GM08714 (cell line): ENCODE measurements at regions not wholly inside any gene's neighbourhood (a gene's known extent, or its start where the extent isn't known, plus 50 kb on each side); places are given as distances from the start of the nearest gene placed in this dataset.
"Not testable (repeated sequence)": the region's sequence is repeated elsewhere in the genome, so short reads cannot be mapped to it uniquely, and the experiment has no call there.

ENCODE experiments used
- H3K4me3 ChIP-seq: fragments of 200-500 bp; sonication (Bioruptor generic); 2 replicates; pipeline ENCODE4 v1.5.1; 2014; ENCODE audit warnings: mild to moderate bottlenecking, low read length, inconsistent platforms
- ZNF274 ChIP-seq: IDR thresholded peaks from 2 replicates; pipeline ENCODE4 v1.6.1; 2012; ENCODE audit warnings: mild to moderate bottlenecking, low read depth, low read length

- no peak for TF ChIP-seq ZNF274
- H3K4me3 ChIP-seq = no peak overlapping the region
These were observed 512.8 kb upstream of the CITED2 start for GRCh38 chr6:139887275-139887674.

GRCh38 chr6:139886396-139886795 is 511.9 kb upstream of the CITED2 start:
- no peak for TF ChIP-seq ZNF274
- no peak overlapping the region for H3K4me3 ChIP-seq

DNA sequence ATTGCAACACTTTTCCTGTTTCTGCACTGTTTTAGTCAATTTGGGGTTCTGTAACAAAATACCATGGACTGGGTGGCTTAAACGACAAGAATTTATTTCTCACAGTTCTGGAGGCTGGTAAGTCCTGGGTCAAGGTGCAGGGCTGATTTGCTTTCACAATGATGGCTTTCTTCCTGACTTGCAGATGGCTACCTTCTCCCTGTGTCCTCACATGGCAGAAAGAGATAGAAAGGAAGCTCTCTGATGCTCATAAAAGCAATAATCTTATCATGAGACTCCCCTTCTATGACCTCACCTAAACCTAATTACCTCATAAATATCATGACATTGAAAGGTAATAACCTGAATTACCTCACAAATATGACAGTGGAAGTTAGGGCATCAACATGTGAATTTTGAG is 511.5 kb upstream of the CITED2 start:
- H3K4me3 ChIP-seq = no peak overlapping the region
- TF ChIP-seq ZNF274 = no peak

GRCh38 chr6:139883776-139884175 is 509.3 kb upstream of the CITED2 start:
- TF ChIP-seq ZNF274 = no peak
- no peak overlapping the region for H3K4me3 ChIP-seq

DNA sequence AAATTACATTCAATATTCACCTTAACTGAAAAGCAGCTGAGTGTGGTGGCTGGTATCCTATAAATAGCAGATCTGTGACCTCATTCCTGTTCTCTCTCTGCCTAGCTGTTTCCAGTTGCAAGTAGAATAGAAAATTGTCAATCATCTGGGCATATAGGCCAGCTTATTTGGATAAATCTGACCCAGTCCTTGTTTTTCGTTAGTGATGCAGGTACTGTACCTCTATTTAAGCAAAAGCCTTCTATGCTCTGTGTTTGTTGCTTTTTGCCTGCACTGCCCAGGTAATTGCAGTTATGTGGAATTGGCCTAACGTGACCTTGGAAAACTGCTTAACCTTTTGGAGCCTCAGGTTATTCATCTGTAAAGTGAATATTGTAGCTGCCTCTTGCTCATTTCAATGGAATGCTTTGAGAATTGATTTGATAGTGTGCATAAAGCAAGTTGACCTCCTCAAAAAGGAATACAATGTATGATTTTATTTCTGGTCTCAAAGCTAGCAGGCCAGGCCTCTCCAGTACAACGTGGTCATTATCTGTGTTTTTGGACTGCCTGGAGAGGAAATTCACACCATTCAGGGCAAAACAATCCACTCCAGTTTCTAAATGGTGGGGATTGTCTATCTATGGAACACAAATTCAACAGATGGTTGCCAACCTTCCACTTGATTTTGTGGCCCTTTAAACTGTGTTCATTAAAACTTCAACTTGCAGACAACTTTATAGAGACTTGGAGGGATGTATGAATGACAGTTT is 508.7 kb upstream of the CITED2 start:
- TF ChIP-seq ZNF274 = no peak
- H3K4me3 ChIP-seq = no peak overlapping the region

DNA sequence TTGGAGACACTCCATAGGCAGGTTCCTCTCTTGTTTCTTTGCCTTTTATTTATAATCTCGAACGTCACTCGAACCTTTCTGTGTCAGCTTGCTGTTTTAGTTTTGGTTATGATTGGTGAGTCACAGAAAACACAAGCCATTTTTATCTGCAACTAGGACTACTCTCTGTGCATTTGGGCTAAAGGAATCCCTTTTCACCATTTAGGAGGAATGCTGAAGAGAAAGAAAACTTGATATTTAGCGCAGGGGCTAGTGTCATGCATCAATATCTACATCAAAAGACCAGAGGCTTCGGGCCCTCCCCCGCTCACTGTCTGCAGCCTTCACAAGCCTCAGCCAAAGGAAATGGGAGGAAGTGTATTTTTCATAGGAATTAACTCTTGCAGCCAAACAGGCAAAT is 507.8 kb upstream of the CITED2 start:
- no peak overlapping the region for H3K4me3 ChIP-seq

DNA sequence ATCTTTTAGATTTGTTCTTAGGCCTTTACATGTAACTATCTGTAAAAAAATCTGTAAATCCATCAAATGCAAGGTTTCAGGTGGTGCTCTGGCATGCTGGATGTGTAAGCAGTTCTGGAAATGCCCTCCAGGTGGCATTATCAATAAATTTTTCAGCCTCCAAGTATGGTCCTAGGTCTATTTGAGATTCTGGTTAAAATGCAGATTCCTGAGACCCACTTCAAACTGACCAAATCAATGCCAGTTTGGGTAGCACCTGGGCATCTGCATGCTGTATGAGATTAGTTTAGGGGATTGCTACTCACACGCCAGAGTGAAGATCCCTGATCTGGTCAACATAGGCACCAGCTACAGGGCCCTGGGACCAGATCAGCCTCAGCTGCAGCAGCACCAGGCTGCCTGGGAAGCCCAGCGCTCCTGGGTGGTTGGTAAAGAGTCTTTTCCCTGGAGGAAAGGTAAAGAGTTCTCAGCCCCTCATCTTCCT is 507.3 kb upstream of the CITED2 start:
- TF ChIP-seq ZNF274 = no peak
- H3K4me3 ChIP-seq = no peak overlapping the region

More for the DNA sequence above, 507.8 kb upstream of the CITED2 start:
- TF ChIP-seq ZNF274 = no peak

GRCh38 chr6:139881236-139881635 is 506.8 kb upstream of the CITED2 start:
- no peak overlapping the region for H3K4me3 ChIP-seq
- no peak for TF ChIP-seq ZNF274

- no peak overlapping the region for H3K4me3 ChIP-seq
- TF ChIP-seq ZNF274 = no peak
These were observed 505.4 kb upstream of the CITED2 start for GRCh38 chr6:139879823-139880356.

DNA sequence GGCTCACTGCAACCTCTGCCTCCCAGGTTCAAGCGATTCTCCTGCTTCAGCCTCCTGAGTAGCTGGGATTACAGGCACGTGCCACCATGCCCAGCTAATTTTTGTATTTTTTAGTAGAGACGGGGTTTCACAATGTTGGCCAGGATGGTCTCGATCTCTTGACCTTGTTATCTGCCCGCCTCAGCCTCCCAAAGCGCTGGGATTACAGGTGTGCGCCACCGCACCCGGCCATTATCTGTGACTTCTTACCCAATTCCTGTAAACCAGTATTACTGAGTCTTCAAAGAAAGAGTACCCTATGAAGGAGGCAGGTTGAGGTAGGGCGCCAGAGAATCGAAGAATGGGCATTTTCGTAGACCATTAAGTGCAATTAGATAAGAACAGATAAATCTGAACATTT is 504.8 kb upstream of the CITED2 start:
- H3K4me3 ChIP-seq = not testable (repeated sequence)

GRCh38 chr6:139877828-139878405 is 503.5 kb upstream of the CITED2 start:
- no peak overlapping the region for H3K4me3 ChIP-seq
- TF ChIP-seq ZNF274 = no peak

DNA sequence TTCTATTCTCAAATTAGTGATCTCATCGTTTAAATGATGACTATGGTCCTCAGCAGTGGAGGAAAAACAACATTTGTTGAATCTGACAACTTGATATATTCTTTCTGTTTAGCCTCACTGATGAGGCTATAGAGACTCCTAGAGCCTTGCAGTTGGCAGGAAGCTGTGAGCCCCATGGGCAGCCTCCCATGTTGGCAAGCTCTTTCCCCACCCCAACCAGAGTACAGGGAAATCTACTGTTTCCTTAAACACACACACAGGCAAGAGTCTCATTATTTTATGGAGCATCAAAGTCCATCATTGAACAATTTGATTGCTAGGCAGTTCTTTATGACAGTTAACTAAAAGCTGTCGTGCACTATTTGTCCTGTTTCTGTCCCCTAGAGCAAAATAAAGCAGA is 498.2 kb upstream of the CITED2 start:
- TF ChIP-seq ZNF274 = no peak
- no peak overlapping the region for H3K4me3 ChIP-seq

DNA sequence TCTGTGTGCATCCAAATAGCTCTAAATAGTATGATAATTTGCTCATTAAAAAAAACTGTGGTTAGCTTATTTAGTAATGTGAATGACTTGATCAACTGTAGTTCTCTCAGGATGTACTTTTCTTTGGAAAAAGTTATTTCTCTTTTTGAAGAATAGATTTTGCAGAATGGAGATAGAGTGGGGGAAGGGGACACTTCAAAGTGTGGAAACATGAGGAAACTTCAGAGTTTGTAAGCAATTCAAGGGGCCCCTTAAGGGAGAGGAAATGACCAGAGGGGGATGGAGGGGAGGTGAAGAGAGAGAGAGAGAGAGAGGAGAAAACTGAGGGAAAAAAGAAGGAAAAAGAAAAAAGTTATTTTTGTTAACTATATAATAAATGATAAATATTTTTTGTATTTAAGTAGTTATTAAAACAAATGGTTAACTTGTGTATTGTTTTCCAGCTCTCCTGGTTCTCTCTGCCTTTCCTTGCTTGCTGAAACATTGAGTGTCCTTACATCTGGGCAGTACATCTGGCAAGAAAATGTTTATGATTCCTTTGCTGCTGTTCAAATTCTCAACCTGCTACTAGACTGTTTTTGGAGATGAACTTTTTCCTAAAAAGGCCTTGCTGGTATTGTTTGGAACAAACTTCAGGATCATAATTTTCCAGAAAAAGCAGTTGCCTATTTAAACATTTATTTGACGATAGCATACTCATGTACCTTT is 497.5 kb upstream of the CITED2 start:
- TF ChIP-seq ZNF274 = no peak
- no peak overlapping the region for H3K4me3 ChIP-seq

DNA sequence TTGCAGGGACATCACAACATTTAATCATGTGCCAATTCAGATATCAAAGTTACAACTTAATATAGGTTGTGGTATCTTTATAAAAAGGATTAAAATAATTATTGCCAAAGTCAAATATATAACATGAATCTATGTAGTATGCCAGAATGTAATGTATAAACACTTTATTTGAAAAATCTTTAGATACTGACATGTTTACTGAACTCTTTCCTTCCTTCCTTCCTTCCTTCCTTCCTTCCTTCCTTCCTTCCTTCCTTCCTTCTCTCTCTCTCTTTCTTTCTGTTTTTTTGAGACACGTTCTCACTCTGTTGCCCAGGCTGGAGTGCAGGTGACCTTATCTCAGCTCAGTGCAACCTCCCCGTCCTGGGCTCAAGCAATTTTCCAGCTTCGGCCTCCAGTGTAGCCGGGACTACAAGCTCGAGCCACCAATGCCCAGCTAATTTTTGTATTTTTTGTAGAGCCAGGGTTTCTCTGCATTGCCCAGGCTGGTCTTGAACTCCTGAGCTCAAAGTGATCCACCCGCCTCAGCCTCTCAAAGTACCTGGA is 496.8 kb upstream of the CITED2 start:
- no peak overlapping the region for H3K4me3 ChIP-seq
- TF ChIP-seq ZNF274 = no peak
